H1 (cell line): ENCODE measurements at regions not wholly inside any gene's neighbourhood (a gene's known extent, or its start where the extent isn't known, plus 50 kb on each side); places are given as distances from the start of the nearest gene placed in this dataset.

Experiments
- BACH1 ChIP-seq: IDR thresholded peaks from 2 replicates; pipeline ENCODE4 v1.6.1; 2012; ENCODE audit warnings: low read length, improper control_type of control experiment
- SIRT6 ChIP-seq: IDR thresholded peaks from one replicate; pipeline ENCODE4 v1.7.1; 2012; ENCODE audit warnings: low read length, inconsistent platforms
- TEAD4 ChIP-seq: IDR thresholded peaks from 2 replicates; pipeline ENCODE4 v1.6.1; 2012; ENCODE audit warnings: low read depth, low read length, inconsistent platforms, mixed read lengths

DNA sequence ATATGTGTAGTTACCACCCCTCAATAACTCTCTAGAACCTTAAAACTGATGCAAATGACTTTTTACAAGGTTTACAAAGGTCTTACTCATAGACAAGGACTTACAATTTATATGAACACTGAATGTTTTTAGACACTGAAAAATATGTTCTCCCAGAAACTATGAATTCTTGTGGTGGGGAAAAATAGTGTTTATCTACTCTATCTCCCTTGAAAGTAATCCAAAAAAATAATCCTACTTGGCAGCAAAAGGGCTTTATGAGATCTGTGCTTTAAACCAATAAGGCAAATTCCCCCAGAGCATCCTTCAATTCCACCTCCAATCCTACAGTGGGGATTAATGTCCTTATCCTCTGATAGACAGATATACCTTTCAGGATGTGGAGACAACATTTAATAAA, 1984.1 kb upstream of the RAG2 start (continued):
- TF ChIP-seq SIRT6: no peak
- no peak for TF ChIP-seq TEAD4
- no peak for TF ChIP-seq BACH1
